Activated naive CD8-positive, alpha-beta T cell treated with anti-CD3 and anti-CD28 coated beads for 36 hours (primary cell): ENCODE measurements at regions not wholly inside any gene's neighbourhood (a gene's known extent, or its start where the extent isn't known, plus 50 kb on each side); places are given as distances from the start of the nearest gene placed in this dataset.
A peak's percentile ranks its signal among the peaks of the same experiment; 100 is the strongest.

ENCODE experiments used
- DNase-seq: peaks from one replicate; pipeline ENCODE4 v3.0.0; 2021
- H3K27ac Mint-ChIP-seq: one replicate; pipeline ENCODE4 v1.8.0; 2022; ENCODE audit warnings: mild to moderate bottlenecking, moderate library complexity, mixed read lengths
- H3K27me3 Mint-ChIP-seq: one replicate; pipeline ENCODE4 v1.8.0; 2022; ENCODE audit warnings: mild to moderate bottlenecking, mixed read lengths
- H3K36me3 Mint-ChIP-seq: one replicate; pipeline ENCODE4 v1.8.0; 2021; ENCODE audit warnings: mild to moderate bottlenecking, mixed read lengths
- H3K4me1 Mint-ChIP-seq: one replicate; pipeline ENCODE4 v1.8.0; 2021; ENCODE audit warnings: mixed read lengths
- H3K4me3 Mint-ChIP-seq: one replicate; pipeline ENCODE4 v1.8.0; 2022; ENCODE audit warnings: mild to moderate bottlenecking, moderate library complexity, mixed read lengths
- H3K9me3 Mint-ChIP-seq: one replicate; pipeline ENCODE4 v1.8.0; 2022; ENCODE audit warnings: mixed read lengths

DNA sequence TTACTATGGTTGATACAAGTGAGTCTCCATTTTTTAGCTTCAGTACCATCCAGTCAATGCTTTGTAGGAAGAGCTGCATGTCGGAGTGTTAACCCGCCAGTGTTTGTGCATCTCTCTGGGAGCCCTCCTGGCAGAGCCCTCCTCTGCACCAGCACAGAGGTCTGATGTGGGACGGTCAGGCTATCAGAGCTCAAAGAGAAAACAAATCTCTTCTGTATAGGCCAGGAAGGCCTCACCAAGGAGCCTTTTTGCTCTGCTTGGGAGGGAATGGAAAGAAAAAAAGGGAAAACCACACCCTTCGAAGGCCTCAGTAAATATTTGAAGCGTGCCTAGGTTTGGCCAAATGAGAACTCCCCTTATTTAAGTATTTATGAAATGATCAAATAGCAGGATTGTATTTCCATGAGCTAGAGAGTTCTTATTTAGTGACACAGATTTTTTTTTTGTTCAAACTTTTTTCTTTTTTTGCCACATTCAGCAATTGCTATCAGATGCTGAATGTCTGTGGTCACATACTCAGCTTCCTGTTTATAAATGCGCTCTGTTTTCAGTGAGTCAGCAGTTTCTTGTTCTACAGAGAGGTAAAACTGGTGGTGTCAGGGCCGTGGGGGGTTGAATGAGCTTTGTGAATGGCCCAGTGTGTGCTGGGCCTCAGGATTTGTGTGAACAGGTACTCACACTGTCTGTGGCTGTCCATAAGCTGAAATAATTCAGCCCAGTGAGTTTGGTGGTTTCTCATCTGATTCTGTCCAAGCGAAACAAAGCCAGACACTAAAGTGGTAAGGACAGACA, 226.6 kb downstream of the SNX18 start:
- DNase-seq: no peak
- Mint-ChIP-seq H3K4me3 (no peak overlapping the region), H3K27ac (peak overlapping the region; percentile 35)

DNA sequence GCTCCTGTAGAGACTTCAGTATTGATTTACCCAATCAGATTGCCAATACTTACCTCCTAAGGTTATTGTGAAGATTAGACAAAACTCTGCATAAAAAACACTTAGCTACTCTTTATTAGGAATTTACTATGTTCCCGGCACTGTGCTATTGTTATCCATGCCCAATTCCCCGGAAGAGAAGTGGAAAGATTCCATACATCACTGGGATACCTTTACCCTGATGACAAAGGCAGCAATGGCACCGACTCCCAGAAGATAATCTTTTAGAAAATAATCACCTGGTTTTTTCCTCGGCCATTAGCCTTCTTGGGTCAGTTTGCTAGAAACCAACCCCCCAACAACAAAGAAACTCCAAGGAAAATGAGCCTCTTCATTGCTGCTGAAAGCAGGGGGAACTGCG, 226.0 kb downstream of the SNX18 start:
- no peak overlapping the region for H3K27ac Mint-ChIP-seq
- no peak overlapping the region for H3K4me3 Mint-ChIP-seq
- no peaks in the 10 kb centered on the region for H3K36me3 Mint-ChIP-seq
- no peaks in the 10 kb centered on the region for H3K27me3 Mint-ChIP-seq
- H3K9me3 Mint-ChIP-seq: no peaks in the 10 kb centered on the region
- H3K4me1 Mint-ChIP-seq: peaks cover 13% of the 10 kb centered on the region
- no peak for DNase-seq

More for the DNA sequence above, 226.6 kb downstream of the SNX18 start:
- Mint-ChIP-seq H3K9me3 (no peaks in the 10 kb centered on the region), H3K27me3 (no peaks in the 10 kb centered on the region), H3K4me1 (peaks cover 13% of the 10 kb centered on the region), H3K36me3 (no peaks in the 10 kb centered on the region)

DNA sequence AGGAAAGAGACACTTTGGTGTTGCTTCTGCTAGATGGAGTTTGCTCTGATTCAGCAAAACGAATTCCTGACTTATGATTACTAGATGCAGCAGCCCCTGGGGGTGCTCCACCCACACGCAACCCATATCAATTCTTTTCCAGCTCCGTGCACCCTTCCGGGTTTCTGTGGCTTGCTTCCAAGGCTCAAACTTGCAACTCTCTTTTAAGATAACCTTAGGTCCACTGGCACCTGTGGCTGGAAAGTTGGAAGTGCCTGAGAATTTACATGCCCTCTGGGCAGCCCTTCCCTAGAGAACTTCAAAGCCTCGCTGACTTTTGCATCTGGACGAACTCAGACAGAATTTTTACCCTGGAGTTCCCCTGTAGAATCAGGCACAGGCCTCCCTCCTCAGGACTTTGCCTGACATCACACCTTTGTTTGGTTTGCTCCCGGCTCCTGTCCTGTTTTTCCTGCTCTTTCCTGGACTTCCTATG, 224.9 kb downstream of the SNX18 start:
- no peak for DNase-seq
- H3K27ac Mint-ChIP-seq: no peak overlapping the region
- H3K4me1 Mint-ChIP-seq: peaks cover 16% of the 10 kb centered on the region
- no peaks in the 10 kb centered on the region for H3K9me3 Mint-ChIP-seq
- no peaks in the 10 kb centered on the region for H3K27me3 Mint-ChIP-seq
- H3K36me3 Mint-ChIP-seq: no peaks in the 10 kb centered on the region
- no peak overlapping the region for H3K4me3 Mint-ChIP-seq

DNA sequence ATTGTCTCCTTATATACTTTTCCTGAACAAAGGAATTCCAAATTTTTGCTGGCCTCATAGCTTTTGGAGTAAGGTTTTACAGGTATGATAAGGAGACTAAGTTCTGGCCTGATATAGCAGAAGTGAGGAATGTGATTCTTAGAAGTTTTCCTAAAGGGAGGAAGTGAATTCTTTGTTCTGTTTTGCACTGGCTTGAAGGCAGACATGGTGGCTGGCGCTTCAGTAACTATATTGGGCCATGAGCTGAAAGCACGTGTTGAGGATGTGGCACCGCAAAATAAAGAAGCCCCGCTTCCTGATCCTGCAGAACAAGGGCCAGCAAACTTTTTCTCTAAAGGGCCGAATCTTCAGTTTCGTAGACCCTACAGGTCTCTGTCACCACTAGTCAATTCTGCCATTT, 224.2 kb downstream of the SNX18 start:
- H3K9me3 Mint-ChIP-seq: no peaks in the 10 kb centered on the region
- H3K27me3 Mint-ChIP-seq: no peaks in the 10 kb centered on the region
- no peak for DNase-seq
- no peak overlapping the region for H3K4me3 Mint-ChIP-seq
- H3K36me3 Mint-ChIP-seq: no peaks in the 10 kb centered on the region
- H3K27ac Mint-ChIP-seq: no peak overlapping the region
- H3K4me1 Mint-ChIP-seq: peaks cover 16% of the 10 kb centered on the region

DNA sequence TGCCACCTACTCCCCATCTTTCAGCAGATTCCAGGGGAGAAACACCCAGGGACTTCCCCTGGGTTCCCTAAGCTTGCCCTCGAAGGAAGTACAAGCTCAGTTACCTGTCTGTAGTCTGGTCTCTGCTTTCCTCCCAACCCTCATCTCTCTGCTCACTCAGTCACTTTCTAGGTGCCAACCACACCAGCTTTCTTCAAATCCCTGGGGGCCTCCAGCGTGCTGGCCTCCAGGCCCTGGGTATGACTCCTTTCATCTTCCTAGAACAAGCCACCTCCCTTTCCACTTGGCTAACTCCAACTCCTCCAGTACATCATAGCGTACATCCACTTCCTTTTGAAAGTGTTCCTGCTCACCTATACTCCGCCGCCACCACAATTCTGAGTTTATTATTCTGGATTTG, 222.6 kb downstream of the SNX18 start:
- H3K4me3 Mint-ChIP-seq: no peak overlapping the region
- H3K4me1 Mint-ChIP-seq: peaks cover 16% of the 10 kb centered on the region
- H3K27ac Mint-ChIP-seq: no peak overlapping the region
- H3K9me3 Mint-ChIP-seq: no peaks in the 10 kb centered on the region
- H3K27me3 Mint-ChIP-seq: no peaks in the 10 kb centered on the region
- DNase-seq: no peak
- H3K36me3 Mint-ChIP-seq: no peaks in the 10 kb centered on the region

DNA sequence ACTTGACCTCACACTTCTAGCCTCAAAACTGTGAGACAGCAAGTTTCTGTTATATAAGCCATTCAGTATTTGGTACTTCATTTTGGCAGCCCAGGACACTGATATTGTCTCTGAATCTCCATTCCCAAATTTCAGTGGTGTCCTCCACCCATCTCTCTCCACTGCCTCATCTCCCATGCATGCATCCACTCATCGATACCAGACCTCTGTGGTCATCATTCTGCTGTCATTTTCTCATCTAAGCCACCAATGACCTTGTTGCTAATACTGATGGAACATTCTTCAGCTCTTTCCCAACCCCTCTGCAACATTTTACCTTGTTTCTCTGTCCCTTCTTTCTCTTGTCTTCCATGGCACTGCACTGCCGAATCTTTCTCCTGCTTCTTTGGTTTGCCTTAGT, 221.8 kb downstream of the SNX18 start:
- Mint-ChIP-seq H3K9me3 (no peaks in the 10 kb centered on the region), H3K27ac (no peak overlapping the region), H3K36me3 (no peaks in the 10 kb centered on the region)

DNA sequence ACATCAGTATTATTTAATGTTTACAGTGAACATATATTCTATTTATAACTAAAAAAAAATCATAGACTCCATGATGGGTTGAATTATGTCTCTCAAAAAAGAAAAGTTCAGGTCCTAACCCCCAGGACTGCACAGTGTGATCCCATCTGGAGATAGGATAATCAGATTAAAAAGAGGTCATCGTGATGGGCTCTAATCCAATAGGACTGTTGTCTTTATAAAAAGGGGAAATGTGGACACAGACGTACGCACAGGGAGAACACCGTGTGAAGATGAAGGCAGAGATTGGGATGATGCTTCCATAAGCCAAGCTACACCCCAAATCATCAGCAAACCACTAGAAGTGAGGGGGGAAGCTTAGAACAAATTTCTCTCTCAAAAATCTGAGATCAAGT, 221.4 kb downstream of the SNX18 start:
- Mint-ChIP-seq H3K27ac (no peak overlapping the region), H3K4me1 (peaks cover 9% of the 10 kb centered on the region), H3K27me3 (no peaks in the 10 kb centered on the region), H3K9me3 (no peaks in the 10 kb centered on the region), H3K36me3 (no peaks in the 10 kb centered on the region), H3K4me3 (no peak overlapping the region)
- DNase-seq: no peak

More for the DNA sequence above, 221.8 kb downstream of the SNX18 start:
- Mint-ChIP-seq H3K27me3 (no peaks in the 10 kb centered on the region), H3K4me1 (peaks cover 13% of the 10 kb centered on the region), H3K4me3 (no peak overlapping the region)
- DNase-seq: no peak

DNA sequence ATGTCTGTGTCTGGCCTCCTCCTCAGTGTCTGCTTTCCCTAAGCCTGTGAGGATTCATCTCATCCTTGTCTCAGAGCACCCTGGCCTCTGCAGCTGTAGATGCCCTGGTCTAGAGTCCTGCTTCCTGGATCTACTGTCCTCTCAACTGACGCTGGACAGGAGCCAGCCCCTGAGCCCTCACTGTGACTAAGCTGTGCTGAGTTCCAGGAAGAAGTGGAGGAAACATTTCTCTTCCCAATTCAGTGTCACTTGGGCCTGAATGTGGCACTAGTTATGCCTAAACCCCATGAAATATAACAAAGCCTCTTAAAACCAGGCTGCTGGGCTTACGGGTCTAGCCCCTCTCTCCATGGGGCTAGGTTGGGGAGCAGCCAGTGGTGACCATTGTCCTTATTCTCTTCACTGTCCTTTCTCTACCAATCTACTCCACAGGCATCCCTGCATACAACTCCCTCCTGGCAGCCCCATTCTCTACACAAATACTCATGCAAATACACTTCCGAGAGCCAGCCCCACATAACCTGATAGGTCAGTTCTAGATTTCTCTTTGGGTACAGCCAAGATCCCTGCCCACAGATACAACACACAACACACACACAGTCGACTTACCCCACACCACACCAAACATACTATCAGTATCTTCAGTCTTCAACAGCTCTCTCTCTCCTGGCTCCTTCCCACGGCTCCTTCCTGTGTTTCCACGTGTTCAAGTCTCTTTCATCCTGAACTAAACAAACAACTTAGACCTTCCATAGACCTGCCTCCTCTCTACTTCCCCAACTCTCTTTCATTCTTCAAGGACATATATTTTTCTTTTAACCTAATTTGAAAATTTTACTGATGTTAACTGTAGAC, 220.8 kb downstream of the SNX18 start:
- no peaks in the 10 kb centered on the region for H3K27me3 Mint-ChIP-seq
- H3K4me1 Mint-ChIP-seq: peaks cover 7% of the 10 kb centered on the region
- no peak overlapping the region for H3K4me3 Mint-ChIP-seq
- DNase-seq: no peak
- no peak overlapping the region for H3K27ac Mint-ChIP-seq
- H3K36me3 Mint-ChIP-seq: no peaks in the 10 kb centered on the region
- H3K9me3 Mint-ChIP-seq: no peaks in the 10 kb centered on the region

DNA sequence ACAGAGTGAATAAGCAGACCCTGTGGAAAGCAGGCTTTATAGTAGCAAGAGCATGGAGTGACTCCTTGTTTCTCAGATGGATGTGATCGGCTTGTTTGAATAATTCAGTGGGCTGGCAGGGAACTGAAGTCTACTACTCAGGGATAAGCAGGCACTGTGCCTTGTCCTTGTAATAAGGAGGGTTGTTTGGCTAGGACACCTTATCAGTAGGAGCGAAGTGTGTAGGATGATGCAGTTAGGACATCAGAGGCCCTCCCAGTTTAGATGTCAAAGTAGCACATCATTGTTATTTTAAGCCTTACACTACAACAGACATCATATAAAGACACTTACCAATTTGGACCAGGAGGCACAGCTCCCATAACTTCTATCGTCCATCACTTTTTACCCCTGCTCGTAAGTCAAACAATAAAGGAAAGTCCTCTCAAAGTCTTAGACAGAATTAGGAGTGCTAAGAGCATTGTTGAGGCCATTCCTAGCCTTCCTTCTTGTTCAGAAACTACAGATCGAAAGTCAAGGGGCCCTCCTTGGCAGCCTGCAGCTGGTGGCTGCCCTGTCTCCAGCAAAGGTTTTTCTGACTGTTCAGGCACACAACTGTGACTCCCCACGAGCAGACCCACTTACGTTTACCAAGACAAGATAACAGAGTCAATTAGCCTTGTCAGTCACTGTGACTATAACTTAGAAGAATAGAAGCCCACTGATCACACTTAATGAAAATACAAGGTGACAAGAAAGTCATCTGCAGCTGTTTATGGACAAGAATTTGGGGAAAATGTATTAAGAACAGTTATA, 218.6 kb downstream of the SNX18 start:
- Mint-ChIP-seq H3K4me1 (peaks cover 7% of the 10 kb centered on the region), H3K9me3 (no peaks in the 10 kb centered on the region), H3K27ac (no peak overlapping the region), H3K36me3 (no peaks in the 10 kb centered on the region), H3K27me3 (no peaks in the 10 kb centered on the region), H3K4me3 (no peak overlapping the region)
- DNase-seq: no peak

DNA sequence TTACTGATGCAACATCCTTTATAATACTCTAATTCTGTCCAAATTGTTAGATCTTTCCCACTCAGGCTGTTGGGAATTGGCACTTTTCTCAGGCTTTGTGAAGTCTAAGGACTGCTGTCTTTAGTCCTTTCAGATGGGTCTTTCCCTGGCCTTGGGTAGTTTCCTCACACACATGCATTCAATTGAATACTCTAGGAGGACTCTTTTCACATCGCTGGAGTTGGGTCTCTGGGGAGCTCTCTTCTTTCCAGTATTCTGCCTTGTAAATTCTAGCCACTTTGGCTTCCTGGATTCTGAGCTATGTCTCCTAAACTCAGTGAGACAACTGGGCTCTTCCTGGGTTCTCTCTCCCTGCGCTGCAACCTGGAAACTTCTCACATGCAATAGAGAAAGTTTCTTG, 215.5 kb downstream of the SNX18 start:
- Mint-ChIP-seq H3K36me3 (no peaks in the 10 kb centered on the region), H3K27me3 (no peaks in the 10 kb centered on the region), H3K4me3 (no peak overlapping the region), H3K9me3 (no peaks in the 10 kb centered on the region), H3K27ac (no peak overlapping the region), H3K4me1 (no peaks in the 10 kb centered on the region)
- no peak for DNase-seq

DNA sequence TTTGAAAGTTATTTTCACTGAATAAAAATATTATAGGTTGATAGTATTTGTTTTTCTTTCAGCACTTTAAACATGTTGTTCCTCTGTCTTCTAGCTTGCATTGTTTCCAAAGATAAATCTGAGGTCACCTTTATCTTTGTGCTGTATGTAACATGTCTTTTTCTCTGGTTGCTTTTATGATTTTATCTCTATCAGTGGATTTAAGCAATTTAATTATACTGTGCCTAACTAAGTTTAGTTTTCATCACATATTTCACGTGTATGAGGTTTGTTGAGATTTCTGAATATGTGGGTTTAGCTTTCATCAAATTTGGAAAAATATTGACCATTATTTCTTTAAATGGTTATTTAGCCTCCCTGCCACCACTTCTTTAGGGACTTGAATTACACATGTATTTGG, 214.5 kb downstream of the SNX18 start:
- Mint-ChIP-seq H3K4me1 (no peaks in the 10 kb centered on the region), H3K27me3 (no peaks in the 10 kb centered on the region), H3K9me3 (no peaks in the 10 kb centered on the region), H3K36me3 (no peaks in the 10 kb centered on the region), H3K4me3 (no peak overlapping the region), H3K27ac (no peak overlapping the region)
- no peak for DNase-seq

DNA sequence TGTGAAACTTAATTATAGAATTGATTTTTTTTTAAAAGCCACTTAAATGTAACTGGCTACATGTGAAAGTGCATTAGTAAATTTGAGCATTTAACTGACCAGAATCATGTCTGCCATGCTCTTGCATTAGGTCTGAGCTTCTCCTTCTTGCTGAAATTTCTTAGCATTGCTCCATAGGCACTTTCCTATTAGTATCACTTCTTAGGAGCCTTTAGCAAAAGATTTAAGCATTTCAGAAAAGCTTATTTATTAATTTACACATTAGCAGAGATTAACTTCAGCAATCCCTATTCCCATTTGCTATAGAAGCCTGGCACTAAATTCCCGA, 211.0 kb downstream of the SNX18 start:
- no peak overlapping the region for H3K4me3 Mint-ChIP-seq
- H3K4me1 Mint-ChIP-seq: no peaks in the 10 kb centered on the region
- H3K36me3 Mint-ChIP-seq: no peaks in the 10 kb centered on the region
- DNase-seq: no peak
- no peaks in the 10 kb centered on the region for H3K27me3 Mint-ChIP-seq
- no peak overlapping the region for H3K27ac Mint-ChIP-seq
- no peaks in the 10 kb centered on the region for H3K9me3 Mint-ChIP-seq

DNA sequence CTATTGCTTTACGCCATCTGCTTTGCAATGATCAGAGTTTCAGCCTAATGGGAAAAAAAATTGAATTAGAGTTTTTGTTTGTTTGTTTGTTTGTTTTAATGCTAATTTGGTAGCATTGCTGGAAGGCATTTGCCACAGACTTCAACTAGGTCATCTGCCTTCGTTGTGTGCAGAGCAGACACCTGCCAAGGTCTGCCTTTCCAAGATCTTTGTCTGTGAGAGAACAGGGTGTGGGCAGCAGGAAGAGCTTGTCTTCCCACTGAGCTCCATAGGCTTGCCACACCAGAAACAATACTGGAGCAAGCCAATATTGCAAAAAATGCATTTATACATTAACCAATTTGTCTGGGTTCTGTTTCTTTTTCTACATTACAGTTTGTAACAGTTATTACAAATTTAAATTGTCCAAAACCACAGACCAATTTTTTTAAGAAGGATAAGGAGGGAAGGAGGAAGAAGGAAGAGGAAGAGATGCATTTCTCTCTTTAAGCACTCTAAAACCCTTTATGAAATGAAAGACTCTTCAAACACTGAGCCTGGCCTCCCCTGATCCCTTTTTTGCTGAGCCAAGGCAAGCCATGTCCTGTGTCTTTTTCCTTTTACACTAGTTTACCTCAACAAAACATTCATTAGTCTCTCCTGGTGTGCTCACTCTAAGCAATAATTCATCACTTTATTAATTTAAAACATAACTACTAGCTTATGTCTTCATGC, 210.5 kb downstream of the SNX18 start:
- no peaks in the 10 kb centered on the region for H3K4me1 Mint-ChIP-seq
- no peaks in the 10 kb centered on the region for H3K27me3 Mint-ChIP-seq
- no peak overlapping the region for H3K27ac Mint-ChIP-seq
- DNase-seq: no peak
- H3K9me3 Mint-ChIP-seq: no peaks in the 10 kb centered on the region
- H3K36me3 Mint-ChIP-seq: no peaks in the 10 kb centered on the region
- no peak overlapping the region for H3K4me3 Mint-ChIP-seq

DNA sequence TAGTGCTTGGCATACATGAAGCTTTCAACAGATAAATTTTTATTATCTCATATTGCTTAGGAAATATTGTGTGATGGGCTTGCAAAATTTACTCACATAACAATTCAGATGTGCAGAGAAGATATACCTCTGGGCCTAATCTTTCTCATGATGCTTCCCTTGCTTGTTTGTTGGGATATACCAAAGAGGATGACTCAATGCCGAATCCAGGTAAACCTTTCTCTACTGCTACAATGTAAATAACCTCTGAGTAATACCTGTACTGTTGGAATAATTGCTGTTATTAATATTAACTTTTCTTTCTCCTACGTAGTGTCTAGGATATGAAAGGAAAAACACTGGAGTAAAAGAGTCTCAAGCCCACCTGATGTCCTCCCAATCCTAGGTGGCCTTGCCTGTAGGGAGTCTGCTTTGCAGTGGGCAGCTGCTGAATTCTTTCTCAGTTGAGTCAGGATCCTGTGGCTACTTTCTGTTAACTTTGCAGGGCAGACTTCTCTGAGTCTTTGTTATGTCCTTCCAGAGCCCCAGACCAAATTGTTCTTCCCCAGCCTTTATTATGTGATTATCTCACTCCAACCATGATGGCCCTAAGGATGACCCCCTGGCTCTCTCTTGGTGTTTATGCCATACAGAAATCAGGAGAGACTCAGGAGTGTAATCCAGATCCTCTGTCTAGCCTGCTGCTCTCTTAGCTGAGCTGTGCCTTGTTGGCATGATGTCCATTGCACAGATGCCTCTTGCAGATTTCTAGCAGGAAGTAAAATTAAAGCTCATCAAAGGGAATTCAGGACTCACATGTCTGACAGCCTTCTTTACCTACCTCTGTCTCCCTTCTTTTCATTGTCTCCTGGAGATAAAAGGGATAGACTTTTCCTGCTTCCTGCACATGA, 208.1 kb downstream of the SNX18 start:
- Mint-ChIP-seq H3K27ac (no peak overlapping the region), H3K9me3 (no peaks in the 10 kb centered on the region), H3K4me1 (peaks cover 2% of the 10 kb centered on the region), H3K36me3 (no peaks in the 10 kb centered on the region), H3K4me3 (no peak overlapping the region), H3K27me3 (no peaks in the 10 kb centered on the region)
- no peak for DNase-seq
